Stimulated activated CD8-positive, alpha-beta memory T cell treated with anti-CD3 and anti-CD28 coated beads, Interleukin-15, amount 100 ng/mL, for 24 hours (primary cell): ENCODE measurements at regions not wholly inside any gene's neighbourhood (a gene's known extent, or its start where the extent isn't known, plus 50 kb on each side); places are given as distances from the start of the nearest gene placed in this dataset.
A peak's percentile ranks its signal among the peaks of the same experiment; 100 is the strongest.

Experiments
- DNase-seq: peaks from one replicate; pipeline ENCODE4 v3.0.0-alpha.2; 2020; ENCODE audit warnings: low read depth

DNA sequence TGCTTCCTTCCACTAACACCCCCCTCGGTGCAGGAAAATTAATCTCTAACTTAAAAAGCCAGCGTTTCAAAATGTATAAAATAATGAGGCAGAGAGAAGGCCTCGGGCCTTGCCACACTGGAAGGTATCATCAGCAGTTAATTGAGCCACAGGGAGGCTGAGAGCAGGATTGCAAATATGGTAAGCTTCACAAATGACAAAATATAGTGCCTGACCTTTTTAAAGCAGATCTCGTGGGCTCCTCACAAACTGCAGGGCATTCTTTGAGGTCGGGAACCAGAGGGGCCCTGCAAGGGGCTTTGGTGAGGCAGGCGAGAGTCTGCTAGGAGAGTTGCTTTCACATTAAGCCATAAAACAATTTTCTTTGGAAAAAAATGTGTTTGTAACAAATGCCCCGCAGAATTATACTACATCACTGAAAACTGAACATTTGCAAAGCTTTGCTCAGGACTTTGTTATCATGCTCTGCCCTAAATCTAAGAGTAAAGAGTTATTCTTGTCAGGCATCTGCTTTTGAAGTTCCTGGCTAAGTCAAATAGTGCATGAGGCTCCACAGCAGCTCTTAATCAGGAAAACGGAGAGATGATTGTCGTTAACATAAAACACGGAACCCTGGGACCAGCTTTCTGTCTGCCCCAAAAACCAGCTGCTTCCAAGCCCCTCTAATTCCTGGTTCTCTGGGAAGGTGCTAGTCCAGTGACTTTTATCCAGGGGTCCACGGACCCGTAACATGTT is 61.4 kb upstream of the SYT13 start:
- DNase-seq: no peak

- no peak for DNase-seq
Measured at GRCh38 chr11:45345491-45345890, 59.4 kb upstream of the SYT13 start.

DNA sequence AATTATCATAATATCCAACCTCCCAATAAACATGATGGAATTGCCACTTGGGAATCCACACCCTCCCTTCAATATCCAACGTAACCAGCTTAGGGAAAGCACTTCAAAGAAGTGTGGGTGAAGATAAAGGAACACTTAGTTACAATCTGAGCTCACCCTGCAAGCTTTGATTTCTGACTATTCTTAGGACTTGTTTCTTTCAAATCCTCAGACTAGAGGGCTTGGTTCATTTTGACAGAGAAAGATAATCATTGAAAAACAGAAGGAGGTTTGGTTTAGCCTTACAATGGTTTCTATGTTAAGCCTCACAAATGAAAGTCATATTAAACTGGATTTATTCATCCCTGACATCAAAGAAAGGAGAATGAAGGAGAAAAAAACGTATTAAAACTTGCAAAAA is 57.9 kb upstream of the SYT13 start:
- DNase-seq: no peak

DNA sequence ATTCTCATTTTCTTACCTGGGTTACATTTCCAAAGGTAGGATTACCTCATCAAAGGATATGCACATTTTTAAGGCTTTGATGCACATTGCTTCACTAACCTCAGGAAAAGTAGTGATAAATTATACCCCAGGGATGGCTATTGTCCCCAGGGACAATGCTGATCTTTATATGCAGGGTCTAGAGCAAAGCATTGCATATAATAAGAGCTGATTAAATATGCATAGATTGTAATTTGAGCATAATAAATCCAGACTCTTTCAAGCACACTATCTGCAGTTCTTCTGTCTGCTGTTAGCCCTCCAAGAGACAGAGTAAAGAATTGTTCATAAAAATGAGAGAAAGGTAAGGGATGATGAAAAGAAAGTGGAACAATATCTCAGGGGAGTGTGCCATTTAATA is 57.3 kb upstream of the SYT13 start:
- no peak for DNase-seq

DNA sequence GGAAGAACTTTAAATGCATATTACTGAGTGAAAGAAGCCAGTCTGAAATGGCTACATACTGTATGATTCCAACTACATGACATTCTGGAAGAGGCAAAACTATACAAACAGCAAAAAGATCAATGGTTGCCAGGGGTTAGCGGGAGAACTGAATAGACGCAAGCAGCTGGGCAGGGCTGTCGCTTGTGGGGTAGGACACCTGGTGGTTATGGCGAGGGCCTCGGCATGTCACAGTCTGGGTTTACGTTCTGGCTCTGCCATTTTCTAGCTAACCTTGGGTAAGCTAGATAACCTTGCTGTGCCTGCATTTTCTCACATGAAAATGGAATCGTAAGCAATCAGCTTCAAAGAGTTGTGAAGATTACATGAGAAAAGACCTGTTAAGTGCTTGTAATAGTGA is 55.2 kb upstream of the SYT13 start:
- no peak for DNase-seq

GRCh38 chr11:45339729-45340519 is 53.8 kb upstream of the SYT13 start:
- DNase-seq: peak; percentile 92

DNA sequence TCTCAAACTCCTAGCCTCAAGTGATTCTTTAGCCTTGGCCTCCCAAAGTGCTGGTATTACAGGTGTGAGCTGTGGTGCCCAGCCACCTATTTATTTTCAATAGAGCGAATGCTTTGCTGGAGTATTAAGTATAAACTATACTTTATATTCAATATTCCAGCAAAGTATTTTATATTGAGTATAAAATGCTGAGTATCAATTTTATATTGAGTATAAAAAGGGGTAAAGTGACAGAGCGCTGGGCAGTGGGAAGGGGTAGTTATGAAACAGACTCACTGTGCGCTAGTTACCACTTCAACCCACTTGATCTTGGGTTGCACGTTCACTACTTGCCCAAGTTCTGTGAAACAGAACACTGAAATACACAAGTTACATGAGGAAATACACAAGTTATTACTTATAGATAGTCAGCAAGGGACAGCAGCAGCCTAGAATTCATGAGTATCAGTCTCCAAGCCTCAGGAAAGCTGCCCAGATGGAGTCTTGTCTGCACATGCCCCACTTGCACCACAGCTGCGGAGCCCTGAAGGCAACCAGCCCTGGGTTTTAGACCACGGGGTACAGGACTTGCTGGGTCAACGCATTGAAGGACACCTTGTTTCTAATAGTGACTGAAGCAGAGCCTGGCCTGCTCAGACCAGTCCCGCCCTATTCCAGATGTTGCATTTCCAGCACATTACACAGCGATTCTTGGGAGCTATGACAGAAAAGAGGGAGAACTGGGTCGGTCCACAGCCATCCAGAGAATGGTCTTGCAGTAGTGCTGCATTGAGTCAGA is 51.6 kb upstream of the SYT13 start:
- no peak for DNase-seq

DNA sequence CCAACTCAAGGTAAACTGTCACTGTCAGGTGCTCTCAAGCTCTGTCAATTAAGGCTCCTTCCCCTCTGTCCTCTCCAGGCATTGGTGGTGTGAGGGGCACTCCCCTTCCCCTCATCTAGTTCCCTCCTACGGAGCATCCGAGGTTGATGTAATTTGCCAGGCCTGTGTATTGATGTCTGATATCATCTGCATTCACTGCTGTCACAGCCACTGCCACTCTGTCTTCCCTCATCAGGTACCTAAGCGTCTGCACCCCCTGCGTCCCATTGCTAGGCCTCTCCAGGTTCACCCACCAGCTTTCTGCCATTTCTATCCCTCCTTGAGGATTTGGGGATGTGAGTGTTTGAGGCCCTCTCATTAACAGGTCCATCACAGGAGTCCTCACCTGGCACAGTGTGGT is 50.0 kb upstream of the SYT13 start:
- no peak for DNase-seq
